Gastrocnemius medialis (tissue), 4 donors: ENCODE measurements at regions not wholly inside any gene's neighbourhood (a gene's known extent, or its start where the extent isn't known, plus 50 kb on each side); places are given as distances from the start of the nearest gene placed in this dataset.

Source experiments
- ATAC-seq, 2 donors: fragments of 150-250 bp; one replicate each; pipeline ENCODE4 v1.9.1; 2016
- DNase-seq, 2 donors: peaks; one replicate each; pipeline ENCODE4 v3.0.0-alpha.2; 2019
- H3K27ac ChIP-seq, 4 donors: fragments of 200-600 bp; sonication (generic); 1 replicate in 1 of 4; 2 replicates in 3 of 4; pipeline ENCODE4 v1.5.1; 2016 to 2018; ENCODE audit warnings: mild to moderate bottlenecking in 2 of 4, moderate library complexity in 1 of 4
- H3K27me3 ChIP-seq, 3 donors: fragments of 200-600 bp; sonication (generic) in 2 of 3; 1 replicate in 1 of 3; 2 replicates in 2 of 3; pipeline versions ENCODE4 v1.5.1 to v1.6.0; 2016 to 2019; ENCODE audit warnings: mild to moderate bottlenecking in 1 of 3, moderate library complexity in 1 of 3
- H3K36me3 ChIP-seq, 2 donors: fragments of 200-600 bp; sonication (generic) in 1 of 2; one replicate each; pipeline ENCODE4 v1.5.1; 2017 to 2018
- H3K4me1 ChIP-seq, 2 donors: fragments of 200-600 bp; sonication (generic) in 1 of 2; one replicate each; pipeline ENCODE4 v1.5.1; 2016 to 2017; ENCODE audit warnings: mild to moderate bottlenecking in 2 of 2
- H3K4me3 ChIP-seq, 4 donors: fragments of 200-600 bp; sonication (generic) in 3 of 4; 1 replicate in 1 of 4; 2 replicates in 3 of 4; pipeline ENCODE4 v1.5.1; 2016 to 2019; ENCODE audit warnings: mild to moderate bottlenecking in 2 of 4
- H3K9me3 ChIP-seq, 3 donors: fragments of 200-600 bp; sonication (generic) in 2 of 3; 1 replicate in 1 of 3; 2 replicates in 2 of 3; pipeline ENCODE4 v1.5.1; 2016 to 2019
- POLR2A ChIP-seq, 2 donors: fragments of 450-650 bp; IDR thresholded peaks; one replicate each; pipeline ENCODE4 v1.6.1; 2017; ENCODE audit warnings: antibody characterized with exemption in 2 of 2, mild to moderate bottlenecking in 2 of 2, moderate library complexity in 2 of 2
- in situ Hi-C, 4 donors: fragments of 200-750 bp; cut with MboI; loops; one replicate each; pipeline versions ENCODE4 v1.15.0 to v1.8.0; 2017; ENCODE audit warnings: low sequenced_read_pairs in 4 of 4
- intact Hi-C: fragments of 100-400 bp; cut with DNase I; formaldehyde crosslinking; loops from one replicate; pipeline ENCODE4 v1.15.1; 2023; ENCODE audit warnings: low total_unique reads
- TF ChIP-seq, protein P1 (sequence below), 5 experiments: fragments of 450-650 bp in 3 of 5; fragments of 200-600 bp in 2 of 5; sonication (generic) in 2 of 5; IDR thresholded peaks in 4 of 5; conservative IDR thresholded peaks in 1 of 5; 1 replicate in 4 of 5; 2 replicates in 1 of 5; pipeline ENCODE4 v1.5.1; 2016 to 2019; ENCODE audit warnings: antibody characterized with exemption in 5 of 5, mild to moderate bottlenecking in 3 of 5, moderate library complexity in 3 of 5

DNA sequence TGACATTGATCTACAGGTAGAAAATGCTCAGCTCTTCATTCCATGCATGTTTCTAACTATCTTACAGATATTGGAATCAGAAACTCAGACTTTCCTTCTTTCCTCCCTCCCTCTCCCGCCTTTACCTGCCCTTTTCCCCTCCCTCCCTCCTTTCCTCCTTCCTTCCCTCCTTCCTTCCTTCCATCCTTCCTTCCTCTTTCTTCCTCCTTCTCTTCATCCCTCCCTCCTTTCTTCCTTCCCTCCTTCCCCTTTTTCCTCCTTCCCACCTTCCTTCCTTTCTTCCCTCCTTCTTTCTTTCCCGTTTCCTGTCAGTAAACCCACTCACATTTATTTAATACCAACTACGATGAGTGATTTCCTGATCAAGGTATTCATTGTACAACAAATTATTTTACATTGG lies 113.4 kb upstream of the IRS2 start:
- intact Hi-C loops (no loop called here), in situ Hi-C loops (no loop called here)
- ATAC-seq (no peak), DNase-seq (no peak)
- Histone ChIP-seq H3K27ac (no peak overlapping the region), H3K36me3 (no peaks in the 10 kb centered on the region), H3K27me3 (no peaks in the 10 kb centered on the region), H3K4me1 (no peaks in the 10 kb centered on the region), H3K4me3 (no peak overlapping the region), H3K9me3 (no peaks in the 10 kb centered on the region)
- TF ChIP-seq, protein P1, sequence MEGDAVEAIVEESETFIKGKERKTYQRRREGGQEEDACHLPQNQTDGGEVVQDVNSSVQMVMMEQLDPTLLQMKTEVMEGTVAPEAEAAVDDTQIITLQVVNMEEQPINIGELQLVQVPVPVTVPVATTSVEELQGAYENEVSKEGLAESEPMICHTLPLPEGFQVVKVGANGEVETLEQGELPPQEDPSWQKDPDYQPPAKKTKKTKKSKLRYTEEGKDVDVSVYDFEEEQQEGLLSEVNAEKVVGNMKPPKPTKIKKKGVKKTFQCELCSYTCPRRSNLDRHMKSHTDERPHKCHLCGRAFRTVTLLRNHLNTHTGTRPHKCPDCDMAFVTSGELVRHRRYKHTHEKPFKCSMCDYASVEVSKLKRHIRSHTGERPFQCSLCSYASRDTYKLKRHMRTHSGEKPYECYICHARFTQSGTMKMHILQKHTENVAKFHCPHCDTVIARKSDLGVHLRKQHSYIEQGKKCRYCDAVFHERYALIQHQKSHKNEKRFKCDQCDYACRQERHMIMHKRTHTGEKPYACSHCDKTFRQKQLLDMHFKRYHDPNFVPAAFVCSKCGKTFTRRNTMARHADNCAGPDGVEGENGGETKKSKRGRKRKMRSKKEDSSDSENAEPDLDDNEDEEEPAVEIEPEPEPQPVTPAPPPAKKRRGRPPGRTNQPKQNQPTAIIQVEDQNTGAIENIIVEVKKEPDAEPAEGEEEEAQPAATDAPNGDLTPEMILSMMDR (IDR thresholded peaks at IDR 0.05 in 4 of 5, conservative IDR thresholded peaks at IDR 0.05 in 1 of 5) = no peak
- TF ChIP-seq POLR2A (IDR thresholded peaks at IDR 0.05) = no peak

DNA sequence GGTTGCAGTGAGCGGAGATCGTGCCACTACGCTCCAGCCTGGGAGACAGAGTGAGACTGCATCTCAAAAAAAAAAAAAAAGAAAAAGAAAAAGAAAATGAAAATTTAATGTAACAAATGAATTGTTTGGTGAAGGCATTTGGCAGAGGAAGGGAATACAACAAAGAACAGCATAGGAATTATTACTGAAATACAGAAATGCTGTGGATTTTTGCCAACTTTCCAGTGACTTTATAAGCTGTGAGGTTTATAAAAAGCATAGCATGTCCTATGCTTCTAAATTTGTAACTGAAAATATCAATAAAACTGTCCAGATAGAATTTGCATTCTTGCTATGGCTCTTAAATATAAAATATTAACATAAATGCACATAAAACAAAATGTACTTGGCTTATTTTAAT lies 112.9 kb upstream of the IRS2 start:
- ATAC-seq (no peak), DNase-seq (no peak)
- no peak for TF ChIP-seq POLR2A (IDR thresholded peaks at IDR 0.05)
- TF ChIP-seq, protein P1 (IDR thresholded peaks at IDR 0.05 in 4 of 5, conservative IDR thresholded peaks at IDR 0.05 in 1 of 5) = no peak
- Histone ChIP-seq H3K9me3 (no peaks in the 10 kb centered on the region), H3K27ac (no peak overlapping the region), H3K4me1 (no peaks in the 10 kb centered on the region), H3K36me3 (no peaks in the 10 kb centered on the region), H3K27me3 (no peaks in the 10 kb centered on the region), H3K4me3 (no peak overlapping the region)
- intact Hi-C loops = no loop called here
- in situ Hi-C loops = no loop called here

DNA sequence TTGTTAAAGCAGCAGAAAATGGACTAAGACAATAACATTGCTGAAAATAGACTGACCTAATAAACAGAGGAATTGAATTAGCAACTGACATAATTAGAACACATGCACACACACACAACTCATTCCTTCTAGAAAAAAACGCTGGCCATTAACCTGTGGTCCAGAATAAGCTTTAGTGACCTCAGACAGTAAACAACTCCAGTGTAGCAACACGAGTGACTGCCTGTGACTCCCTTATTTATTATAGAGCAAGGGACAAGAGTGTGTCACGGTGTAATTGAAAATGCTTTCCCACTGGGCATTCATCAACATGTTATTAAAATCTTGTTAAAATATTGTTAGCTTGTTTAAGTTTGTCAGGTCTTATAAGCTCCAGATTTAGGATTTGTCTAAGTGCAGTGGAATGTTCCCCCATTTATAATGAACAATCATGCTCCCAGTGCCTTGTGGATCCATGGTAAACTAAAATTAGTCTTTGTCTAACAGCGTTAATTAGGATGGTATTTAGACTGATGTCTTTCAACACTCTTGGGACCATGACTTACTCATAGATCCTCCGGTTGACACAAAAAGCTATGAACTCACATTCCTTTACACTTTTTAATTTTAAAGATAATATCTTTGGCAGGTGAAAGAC lies 111.7 kb upstream of the IRS2 start:
- no peak for DNase-seq
- Histone ChIP-seq H3K27me3 (no peaks in the 10 kb centered on the region), H3K36me3 (no peaks in the 10 kb centered on the region), H3K4me3 (no peak overlapping the region), H3K27ac (no peak overlapping the region), H3K9me3 (no peaks in the 10 kb centered on the region), H3K4me1 (no peaks in the 10 kb centered on the region)
- in situ Hi-C loops (no loop called here), intact Hi-C loops (no loop called here)
- no peak for TF ChIP-seq POLR2A (IDR thresholded peaks at IDR 0.05)
- TF ChIP-seq, protein P1 (IDR thresholded peaks at IDR 0.05 in 4 of 5, conservative IDR thresholded peaks at IDR 0.05 in 1 of 5) = no peak
- ATAC-seq = peak in 1 of 2 donors; percentile 69

DNA sequence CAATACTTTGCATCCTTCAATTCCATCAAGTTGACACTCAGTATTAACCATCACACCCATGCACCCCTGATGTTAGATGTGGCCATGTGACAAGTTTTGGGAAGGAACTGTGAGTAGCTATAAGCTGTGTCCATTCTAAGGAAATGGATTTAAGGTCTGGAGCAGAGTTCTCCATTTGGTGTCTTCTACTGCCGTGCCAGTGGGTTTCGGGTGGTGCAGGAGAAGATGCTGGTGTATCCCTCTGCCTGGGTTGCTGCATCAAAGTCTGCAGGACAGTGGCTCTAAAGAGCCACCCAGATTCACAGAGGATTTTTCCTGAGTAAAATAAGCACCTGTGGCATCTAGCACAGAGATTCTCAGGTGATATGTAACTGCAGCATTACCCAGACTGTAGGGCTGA lies 105.7 kb upstream of the IRS2 start:
- DNase-seq (no peak), ATAC-seq (no peak)
- Histone ChIP-seq H3K36me3 (no peaks in the 10 kb centered on the region), H3K4me3 (no peak overlapping the region), H3K27me3 (no peaks in the 10 kb centered on the region), H3K27ac (no peak overlapping the region), H3K4me1 (no peaks in the 10 kb centered on the region), H3K9me3 (no peaks in the 10 kb centered on the region)
- intact Hi-C loops = no loop called here
- no peak for TF ChIP-seq POLR2A (IDR thresholded peaks at IDR 0.05)
- TF ChIP-seq, protein P1 (IDR thresholded peaks at IDR 0.05 in 4 of 5, conservative IDR thresholded peaks at IDR 0.05 in 1 of 5) = no peak
- in situ Hi-C loops = no loop called here

DNA sequence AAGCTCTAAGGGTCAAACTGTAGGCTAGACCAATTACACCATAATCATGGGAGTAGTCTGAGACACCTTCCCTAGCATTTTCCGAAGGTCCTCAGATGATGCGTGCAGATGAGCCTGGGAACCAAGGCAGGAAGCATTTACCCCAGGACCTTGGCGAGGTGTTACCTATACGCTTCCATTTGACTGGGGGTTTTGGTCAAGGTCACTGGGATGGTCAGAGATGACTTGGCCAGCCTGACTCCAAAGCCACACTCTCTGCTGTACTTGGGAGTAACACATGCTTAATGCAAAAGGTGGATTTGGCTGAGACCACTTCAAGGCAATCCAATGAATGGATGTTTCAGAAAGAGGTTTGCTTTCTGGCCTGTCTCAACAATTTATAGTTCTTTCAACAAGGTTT lies 98.9 kb upstream of the IRS2 start:
- no peak for DNase-seq
- intact Hi-C loops (no loop called here), in situ Hi-C loops (no loop called here)
- Histone ChIP-seq H3K4me1 (peaks cover 0 to 6% of the 10 kb centered on the region in 2 donors), H3K27me3 (no peaks in the 10 kb centered on the region), H3K9me3 (no peaks in the 10 kb centered on the region), H3K4me3 (no peak overlapping the region), H3K27ac (no peak overlapping the region), H3K36me3 (no peaks in the 10 kb centered on the region)
- TF ChIP-seq, protein P1 (IDR thresholded peaks at IDR 0.05 in 4 of 5, conservative IDR thresholded peaks at IDR 0.05 in 1 of 5) = no peak
- no peak for TF ChIP-seq POLR2A (IDR thresholded peaks at IDR 0.05)
- ATAC-seq = no peak
